HUES48 (cell line): ENCODE measurements at regions not wholly inside any gene's neighbourhood (a gene's known extent, or its start where the extent isn't known, plus 50 kb on each side); places are given as distances from the start of the nearest gene placed in this dataset.

Experiments
- H3K27ac ChIP-seq: one replicate; pipeline ENCODE4 v1.7.0; 2013; ENCODE audit warnings: low read depth, low read length, inconsistent platforms
- H3K27me3 ChIP-seq: 2 replicates; pipeline ENCODE4 v1.6.1; 2013; ENCODE audit warnings: mild to moderate bottlenecking, low read length; ENCODE audit not compliant: control insufficient read depth, insufficient read depth
- H3K36me3 ChIP-seq: 2 replicates; pipeline ENCODE4 v1.6.1; 2013; ENCODE audit warnings: low read length; ENCODE audit not compliant: control insufficient read depth, insufficient read depth
- H3K4me1 ChIP-seq: 2 replicates; pipeline ENCODE4 v1.6.1; 2013; ENCODE audit warnings: mild to moderate bottlenecking, low read length; ENCODE audit not compliant: control insufficient read depth, insufficient read depth
- H3K4me3 ChIP-seq: 2 replicates; pipeline ENCODE4 v1.5.1; 2013; ENCODE audit warnings: mild to moderate bottlenecking, low read depth, low read length
- H3K9ac ChIP-seq: 2 replicates; pipeline ENCODE4 v1.6.1; 2013; ENCODE audit warnings: mild to moderate bottlenecking, low read depth, low read length, moderate library complexity
- H3K9me3 ChIP-seq: 2 replicates; pipeline ENCODE4 v1.6.1; 2013; ENCODE audit warnings: low read length; ENCODE audit not compliant: control insufficient read depth, insufficient read depth

- no peak overlapping the region for H3K27ac ChIP-seq
- no peaks in the 10 kb centered on the region for H3K27me3 ChIP-seq
- H3K9ac ChIP-seq, result no peak overlapping the region
- H3K9me3 ChIP-seq, result no peaks in the 10 kb centered on the region
- H3K4me1 ChIP-seq, result no peaks in the 10 kb centered on the region
- no peaks in the 10 kb centered on the region for H3K36me3 ChIP-seq
- no peak overlapping the region for H3K4me3 ChIP-seq
Observed at GRCh38 chr16:64507240-64508024, 614.4 kb downstream of the CDH11 start.

- Histone ChIP-seq H3K27me3 (no peaks in the 10 kb centered on the region), H3K9me3 (no peaks in the 10 kb centered on the region), H3K36me3 (no peaks in the 10 kb centered on the region), H3K4me1 (no peaks in the 10 kb centered on the region), H3K4me3 (no peak overlapping the region), H3K9ac (no peak overlapping the region), H3K27ac (no peak overlapping the region)
Observed at GRCh38 chr16:64499211-64499610, 622.7 kb downstream of the CDH11 start.

GRCh38 chr16:64498363-64498762, 623.5 kb downstream of the CDH11 start:
- no peaks in the 10 kb centered on the region for H3K36me3 ChIP-seq
- H3K4me3 ChIP-seq, result no peak overlapping the region
- H3K9me3 ChIP-seq, result no peaks in the 10 kb centered on the region
- H3K27me3 ChIP-seq, result no peaks in the 10 kb centered on the region
- H3K4me1 ChIP-seq, result no peaks in the 10 kb centered on the region
- no peak overlapping the region for H3K27ac ChIP-seq
- H3K9ac ChIP-seq, result no peak overlapping the region

GRCh38 chr16:64493709-64494108, 628.2 kb downstream of the CDH11 start:
- H3K27me3 ChIP-seq, result no peaks in the 10 kb centered on the region
- no peak overlapping the region for H3K4me3 ChIP-seq

GRCh38 chr16:64489449-64489848, 632.4 kb downstream of the CDH11 start:
- Histone ChIP-seq H3K27me3 (no peaks in the 10 kb centered on the region), H3K27ac (no peak overlapping the region), H3K4me1 (no peaks in the 10 kb centered on the region), H3K9me3 (no peaks in the 10 kb centered on the region), H3K36me3 (no peaks in the 10 kb centered on the region), H3K9ac (no peak overlapping the region), H3K4me3 (no peak overlapping the region)

More at GRCh38 chr16:64493709-64494108, 628.2 kb downstream of the CDH11 start:
- H3K9me3 ChIP-seq, result no peaks in the 10 kb centered on the region
- H3K27ac ChIP-seq, result no peak overlapping the region
- no peaks in the 10 kb centered on the region for H3K4me1 ChIP-seq
- no peak overlapping the region for H3K9ac ChIP-seq
- H3K36me3 ChIP-seq, result no peaks in the 10 kb centered on the region

GRCh38 chr16:64486561-64486960, 635.3 kb downstream of the CDH11 start:
- H3K9me3 ChIP-seq, result no peaks in the 10 kb centered on the region
- no peak overlapping the region for H3K9ac ChIP-seq
- no peaks in the 10 kb centered on the region for H3K27me3 ChIP-seq

GRCh38 chr16:64481497-64481896, 640.4 kb downstream of the CDH11 start:
- Histone ChIP-seq H3K27me3 (no peaks in the 10 kb centered on the region), H3K4me1 (no peaks in the 10 kb centered on the region), H3K9ac (no peak overlapping the region), H3K36me3 (no peaks in the 10 kb centered on the region), H3K9me3 (no peaks in the 10 kb centered on the region), H3K4me3 (no peak overlapping the region), H3K27ac (no peak overlapping the region)

More at GRCh38 chr16:64486561-64486960, 635.3 kb downstream of the CDH11 start:
- Histone ChIP-seq H3K36me3 (no peaks in the 10 kb centered on the region), H3K4me3 (no peak overlapping the region), H3K4me1 (no peaks in the 10 kb centered on the region), H3K27ac (no peak overlapping the region)

GRCh38 chr16:64478252-64478906, 643.5 kb downstream of the CDH11 start:
- Histone ChIP-seq H3K27me3 (no peaks in the 10 kb centered on the region), H3K27ac (no peak overlapping the region), H3K9ac (no peak overlapping the region), H3K4me3 (no peak overlapping the region), H3K9me3 (no peaks in the 10 kb centered on the region), H3K4me1 (no peaks in the 10 kb centered on the region), H3K36me3 (no peaks in the 10 kb centered on the region)

- H3K4me3 ChIP-seq, result no peak overlapping the region
- H3K4me1 ChIP-seq, result no peaks in the 10 kb centered on the region
- H3K9me3 ChIP-seq, result no peaks in the 10 kb centered on the region
- no peak overlapping the region for H3K9ac ChIP-seq
- no peak overlapping the region for H3K27ac ChIP-seq
- H3K36me3 ChIP-seq, result no peaks in the 10 kb centered on the region
- H3K27me3 ChIP-seq, result no peaks in the 10 kb centered on the region
Observed at GRCh38 chr16:64475627-64476351, 646.1 kb downstream of the CDH11 start.

- Histone ChIP-seq H3K27me3 (no peaks in the 10 kb centered on the region), H3K9ac (no peak overlapping the region), H3K4me3 (no peak overlapping the region), H3K36me3 (no peaks in the 10 kb centered on the region), H3K27ac (no peak overlapping the region), H3K4me1 (no peaks in the 10 kb centered on the region), H3K9me3 (no peaks in the 10 kb centered on the region)
Observed at GRCh38 chr16:64470916-64471315, 650.9 kb downstream of the CDH11 start.
